GM23338 (cell line): ENCODE measurements at regions not wholly inside any gene's neighbourhood (a gene's known extent, or its start where the extent isn't known, plus 50 kb on each side); places are given as distances from the start of the nearest gene placed in this dataset.

ENCODE experiments used
- ATAC-seq: fragments of 200-7000 bp; cut with Tn5 transposase; 3 replicates; pipeline ENCODE4 v1.9.1; 2020
- DNase-seq: peaks from one replicate; pipeline ENCODE4 v3.0.0-alpha.2; 2015; ENCODE audit warnings: low spot score
- H2AFZ ChIP-seq: fragments of 200-600 bp; sonication (generic); 2 replicates; pipeline ENCODE4 v1.8.0; 2016; ENCODE audit warnings: antibody characterized with exemption, mild to moderate bottlenecking, moderate library complexity
- H3F3A ChIP-seq: fragments of 200-600 bp; sonication (generic); replicated peaks from 2 replicates; pipeline ENCODE4 v1.8.0; 2017; ENCODE audit warnings: antibody characterized with exemption, mixed run types, low read depth
- H3K27ac ChIP-seq: fragments of 200-600 bp; sonication (generic); 2 replicates; pipeline ENCODE4 v1.6.1; 2016; ENCODE audit warnings: low read depth
- H3K27me3 ChIP-seq: fragments of 200-600 bp; sonication (generic); 2 replicates; pipeline ENCODE4 v1.8.0; 2016; ENCODE audit warnings: mild to moderate bottlenecking, mixed run types, moderate library complexity; ENCODE audit not compliant: insufficient read depth
- H3K36me3 ChIP-seq: fragments of 200-600 bp; sonication (generic); 2 replicates; pipeline ENCODE4 v1.8.0; 2016; ENCODE audit warnings: mild to moderate bottlenecking; ENCODE audit not compliant: insufficient read depth
- H3K4me1 ChIP-seq: fragments of 200-600 bp; sonication (generic); 2 replicates; pipeline ENCODE4 v1.8.0; 2016; ENCODE audit warnings: mild to moderate bottlenecking, moderate library complexity; ENCODE audit not compliant: insufficient read depth
- H3K4me2 ChIP-seq: fragments of 200-600 bp; sonication (generic); 2 replicates; pipeline ENCODE4 v1.7.1; 2017; ENCODE audit warnings: mixed run types
- H3K4me3 ChIP-seq: fragments of 200-600 bp; sonication (generic); 2 replicates; pipeline ENCODE4 v1.6.1; 2016; ENCODE audit warnings: mixed run types
- H3K79me2 ChIP-seq: fragments of 200-600 bp; sonication (generic); replicated peaks from 2 replicates; pipeline ENCODE4 v1.8.0; 2017; ENCODE audit warnings: mild to moderate bottlenecking; ENCODE audit not compliant: insufficient read depth
- H3K9me2 ChIP-seq: fragments of 200-600 bp; sonication (generic); 2 replicates; pipeline ENCODE4 v1.8.0; 2017; ENCODE audit not compliant: insufficient read depth
- H4K20me1 ChIP-seq: fragments of 200-600 bp; sonication (generic); replicated peaks from 2 replicates; pipeline ENCODE4 v1.8.0; 2017; ENCODE audit warnings: mild to moderate bottlenecking; ENCODE audit not compliant: insufficient read depth
- H3K27ac Mint-ChIP-seq: 2 replicates; pipeline ENCODE4 v1.8.0; 2020; ENCODE audit warnings: inconsistent platforms, mild to moderate bottlenecking, moderate library complexity, mixed read lengths
- H3K27me3 Mint-ChIP-seq: 3 replicates; pipeline ENCODE4 v1.8.0; 2022; ENCODE audit warnings: low read depth, mild to moderate bottlenecking, moderate library complexity, mixed read lengths, inconsistent platforms; ENCODE audit not compliant: insufficient read depth, poor library complexity
- H3K36me3 Mint-ChIP-seq: 3 replicates; pipeline ENCODE4 v1.8.0; 2021; ENCODE audit warnings: low read depth, mild to moderate bottlenecking, inconsistent platforms, moderate library complexity, mixed read lengths
- H3K4me1 Mint-ChIP-seq: 3 replicates; pipeline ENCODE4 v1.8.0; 2020; ENCODE audit warnings: mild to moderate bottlenecking, inconsistent platforms, mixed read lengths
- H3K4me3 Mint-ChIP-seq: 3 replicates; pipeline ENCODE4 v1.8.0; 2021; ENCODE audit warnings: moderate library complexity, mild to moderate bottlenecking, inconsistent platforms, mixed read lengths
- H3K9me3 Mint-ChIP-seq: 3 replicates; pipeline ENCODE4 v1.8.0; 2020; ENCODE audit warnings: moderate library complexity, mild to moderate bottlenecking, inconsistent platforms, mixed read lengths
- CTCF ChIP-seq, 2 experiments: fragments of 200-600 bp in 1 of 2; sonication (generic) in 1 of 2; conservative IDR thresholded peaks; 2 replicates each; pipeline versions ENCODE4 v1.5.1 to v1.6.1; 2016 to 2017; ENCODE audit warnings: antibody characterized with exemption in 2 of 2, low read depth in 2 of 2, mild to moderate bottlenecking in 2 of 2, moderate library complexity in 1 of 2
- ETS1 ChIP-seq: IDR thresholded peaks from 2 replicates; pipeline ENCODE4 v1.6.1; 2016; ENCODE audit warnings: antibody characterized with exemption
- EZH2 ChIP-seq: fragments of 200-600 bp; sonication (generic); IDR thresholded peaks from one replicate; pipeline ENCODE4 v1.8.0; 2017; ENCODE audit warnings: antibody characterized with exemption, mild to moderate bottlenecking, low read depth; ENCODE audit not compliant: unreplicated experiment
- EZH2phosphoT487 ChIP-seq: fragments of 200-600 bp; sonication (generic); IDR thresholded peaks from one replicate; pipeline ENCODE4 v1.8.1; 2018; ENCODE audit warnings: antibody characterized with exemption; ENCODE audit not compliant: unreplicated experiment
- REST ChIP-seq: IDR thresholded peaks from one replicate; pipeline ENCODE4 v1.6.1; 2018; ENCODE audit warnings: antibody characterized with exemption; ENCODE audit not compliant: unreplicated experiment
- ZNF331 ChIP-seq: fragments of 250-450 bp; sonication (Bioruptor Pico); IDR thresholded peaks from 2 replicates; pipeline ENCODE4 v1.5.0; 2020; ENCODE audit warnings: low read depth, mild to moderate bottlenecking, moderate library complexity
- ZNF462 ChIP-seq: fragments of 250-450 bp; sonication (Bioruptor Pico); IDR thresholded peaks from 2 replicates; pipeline ENCODE4 v1.5.0; 2020; ENCODE audit warnings: mild to moderate bottlenecking, moderate library complexity

GRCh38 chr3:35946121-35946853 is 307.0 kb downstream of the ARPP21 start:
- Mint-ChIP-seq H3K9me3 (no peaks in the 10 kb centered on the region), H3K4me1 (no peaks in the 10 kb centered on the region; the same call in 2 of the 3 replicates), H3K27ac (no peak overlapping the region), H3K27me3 (no peaks in the 10 kb centered on the region), H3K36me3 (no peaks in the 10 kb centered on the region), H3K4me3 (no peak overlapping the region)
- peak; percentile 39; the same call in 2 of the 3 replicates for ATAC-seq
- TF ChIP-seq CTCF (conservative IDR thresholded peaks at IDR 0.05; ENCODE audit: low read depth in 2 of 2) (peak; percentile 52 to 64), EZH2 (no peak), ETS1 (no peak)
- Histone ChIP-seq H2AFZ (no peak overlapping the region), H3K4me3 (no peak overlapping the region), H3K36me3 (no peaks in the 10 kb centered on the region), H4K20me1 (no peaks in the 10 kb centered on the region), H3K79me2 (no peaks in the 10 kb centered on the region), H3K27me3 (no peaks in the 10 kb centered on the region), H3K4me1 (no peaks in the 10 kb centered on the region), H3K4me2 (no peak overlapping the region), H3K27ac (no peak overlapping the region), H3K9me2 (no peaks in the 10 kb centered on the region), H3F3A (no peaks in the 10 kb centered on the region)
- peak; percentile 66 for DNase-seq

DNA sequence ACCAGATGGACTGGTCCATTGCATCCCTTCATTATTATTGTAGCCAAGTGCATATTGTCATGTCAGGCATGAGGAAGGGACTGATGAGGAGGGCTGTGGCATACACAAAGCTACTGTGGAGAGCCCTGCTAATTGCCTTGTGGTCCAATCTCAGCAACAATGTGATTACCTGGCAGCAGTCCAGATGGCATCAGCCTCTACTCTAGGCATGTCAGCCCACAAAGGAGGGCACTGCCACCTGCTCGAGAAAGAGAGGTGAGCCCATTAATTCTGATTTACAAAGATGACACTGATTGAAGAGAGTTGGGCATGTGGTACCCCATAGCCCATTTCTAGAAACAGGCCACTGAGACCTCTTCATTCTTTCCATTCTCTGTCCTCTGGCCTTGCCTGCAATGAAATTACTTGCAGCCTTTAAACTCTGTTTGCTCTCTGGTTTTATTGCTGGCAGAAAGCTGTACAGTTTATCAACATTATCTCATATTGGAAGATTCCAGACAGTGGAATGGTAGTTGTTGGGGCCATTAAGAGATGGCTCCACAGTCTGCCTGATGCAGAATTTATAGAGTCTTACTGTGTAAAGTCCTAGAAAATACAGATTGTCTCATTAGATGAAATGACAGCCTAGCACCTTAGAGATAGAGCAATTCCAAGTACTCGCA is 307.7 kb downstream of the ARPP21 start:
- H3K27ac Mint-ChIP-seq = no peak overlapping the region
- Histone ChIP-seq H3F3A (no peaks in the 10 kb centered on the region), H3K9me2 (no peaks in the 10 kb centered on the region), H3K79me2 (no peaks in the 10 kb centered on the region), H3K27ac (no peak overlapping the region), H3K4me3 (no peak overlapping the region), H3K27me3 (no peaks in the 10 kb centered on the region), H3K4me2 (no peak overlapping the region), H2AFZ (no peak overlapping the region), H4K20me1 (no peaks in the 10 kb centered on the region), H3K36me3 (no peaks in the 10 kb centered on the region), H3K4me1 (no peaks in the 10 kb centered on the region)
- H3K27me3 Mint-ChIP-seq = no peaks in the 10 kb centered on the region
- no peak overlapping the region for H3K4me3 Mint-ChIP-seq
- no peaks in the 10 kb centered on the region for H3K9me3 Mint-ChIP-seq
- no peaks in the 10 kb centered on the region for H3K36me3 Mint-ChIP-seq
- DNase-seq = no peak
- no peaks in the 10 kb centered on the region; the same call in 2 of the 3 replicates for H3K4me1 Mint-ChIP-seq
- no peak for ATAC-seq
- no peak for TF ChIP-seq REST
- no peak for TF ChIP-seq EZH2phosphoT487
- no peak for TF ChIP-seq ZNF331 (CRISPR knock-in tag)
- TF ChIP-seq ZNF462 (CRISPR knock-in tag) = no peak
